ENCODE measurements at regions not wholly inside any gene's neighbourhood (a gene's known extent, or its start where the extent isn't known, plus 50 kb on each side); places are given as distances from the start of the nearest gene placed in this dataset.

DNA sequence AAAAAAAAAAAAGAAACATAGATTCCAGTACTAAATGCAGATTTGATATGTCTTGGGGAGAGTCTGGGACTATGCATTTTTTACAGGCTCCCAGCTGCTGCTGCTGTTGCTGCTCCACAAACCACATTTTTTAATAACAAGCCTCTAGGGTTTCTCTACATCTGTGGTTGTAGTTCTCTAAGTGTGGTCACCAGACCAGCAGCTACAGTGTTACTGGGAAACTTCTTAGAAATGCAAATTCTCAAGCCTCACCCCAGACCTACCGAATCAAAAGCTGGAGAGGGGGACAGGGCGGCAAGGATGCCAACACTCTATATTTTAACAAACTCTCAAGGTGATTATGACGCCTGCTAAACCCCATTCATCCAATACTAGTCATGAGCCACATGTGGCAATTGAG is 293.4 kb upstream of the PTGER4 start:
- peak; percentile 20 for DNase-seq
- peak; percentile 41 for ATAC-seq

DNA sequence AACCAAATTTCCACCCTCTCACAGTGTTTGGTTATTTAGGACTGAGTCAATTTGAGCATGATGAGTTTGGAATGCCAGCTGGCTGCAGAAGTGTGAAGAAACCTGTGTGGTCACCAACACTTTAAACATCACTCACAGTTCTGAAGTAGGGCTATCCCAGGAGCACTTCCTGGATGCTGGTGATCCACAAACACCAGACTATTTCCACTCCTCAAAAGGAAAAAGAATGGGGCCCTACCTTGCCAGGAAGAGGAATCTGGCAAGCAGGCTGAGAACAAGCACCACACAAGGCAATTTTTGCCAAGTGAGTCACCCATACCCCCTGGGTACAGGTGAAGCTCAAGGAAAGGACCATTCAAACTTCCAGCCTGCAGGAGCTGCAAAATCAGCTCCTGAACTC is 294.2 kb upstream of the PTGER4 start:
- no peak for ATAC-seq
- no peak for DNase-seq

- ATAC-seq (no peak), DNase-seq (no peak)
Measured at GRCh38 chr5:40384782-40385390, 294.8 kb upstream of the PTGER4 start.

GRCh38 chr5:40383749-40384651 is 295.7 kb upstream of the PTGER4 start:
- peak; percentile 28 for DNase-seq

DNA sequence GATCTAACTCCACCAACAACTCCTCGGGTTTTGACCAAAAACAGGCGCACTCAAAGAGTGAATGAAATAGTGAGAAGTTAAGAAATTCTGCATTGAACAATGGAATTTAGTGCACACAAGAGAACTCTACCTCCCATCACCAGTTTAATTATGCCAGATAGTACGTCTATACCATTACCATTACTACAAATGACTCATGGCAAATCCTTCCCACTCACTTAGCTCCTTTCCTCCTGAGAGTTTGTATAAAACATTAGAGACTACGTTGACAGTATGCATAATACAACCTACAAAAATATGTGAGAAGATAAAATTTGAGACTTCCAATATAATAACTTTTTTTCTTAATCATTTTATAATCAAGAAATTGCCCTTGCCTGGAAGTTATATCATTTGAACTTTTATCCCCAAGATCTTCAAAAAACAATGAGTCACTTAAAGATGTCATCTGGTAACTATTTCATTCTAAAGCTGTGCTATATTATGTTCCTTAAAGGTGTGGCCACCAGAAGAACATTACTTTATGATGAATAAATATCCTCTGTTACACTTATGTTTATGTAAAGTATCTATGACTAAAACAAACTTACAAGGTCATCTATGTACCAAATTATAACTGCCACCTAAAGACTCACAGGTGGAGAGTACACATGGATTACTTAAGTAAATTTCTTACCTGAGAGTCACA is 297.9 kb upstream of the PTGER4 start:
- DNase-seq (no peak), ATAC-seq (peak; percentile 25)

More at GRCh38 chr5:40383749-40384651, 295.7 kb upstream of the PTGER4 start:
- ATAC-seq: peak; percentile 86

GRCh38 chr5:40381016-40381415 is 298.7 kb upstream of the PTGER4 start:
- no peak for DNase-seq
- no peak for ATAC-seq

DNA sequence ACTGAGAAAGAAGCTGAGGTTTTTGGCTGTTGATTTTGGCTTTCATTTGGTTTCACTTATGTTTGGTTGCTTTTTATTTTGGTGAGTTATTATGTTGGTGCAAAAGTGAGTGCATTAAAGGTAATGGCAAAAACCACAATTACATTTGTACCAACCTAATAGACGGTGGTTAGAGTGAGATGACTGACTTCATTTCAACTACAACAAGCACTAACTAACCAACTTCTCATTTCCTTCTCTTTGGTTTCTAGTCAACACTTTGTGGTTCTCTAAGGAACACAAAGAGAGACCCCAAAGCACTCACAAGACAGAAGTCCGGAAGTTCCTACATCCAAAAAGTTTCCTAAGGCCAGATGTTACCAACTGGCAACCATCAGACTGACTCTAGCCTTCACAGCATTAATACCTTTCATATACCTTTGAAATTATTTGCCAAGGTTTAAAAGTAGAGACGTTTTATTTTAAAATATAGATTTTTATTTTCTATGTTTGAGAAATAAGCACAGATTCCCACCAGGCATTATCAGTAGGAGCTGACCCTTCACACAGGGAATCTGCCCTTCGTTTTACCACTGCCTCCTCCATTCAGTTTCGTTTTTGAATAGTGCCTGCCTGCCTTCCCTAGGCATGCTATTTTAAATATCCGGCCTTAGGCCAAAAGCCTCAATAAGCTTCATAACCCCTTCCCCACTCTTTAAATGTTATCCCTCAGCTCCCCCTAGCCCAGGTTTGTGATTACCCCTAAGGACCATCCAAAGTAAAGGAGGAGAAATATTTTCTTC is 301.1 kb upstream of the PTGER4 start:
- DNase-seq: no peak
- peak; percentile 53 for ATAC-seq

DNA sequence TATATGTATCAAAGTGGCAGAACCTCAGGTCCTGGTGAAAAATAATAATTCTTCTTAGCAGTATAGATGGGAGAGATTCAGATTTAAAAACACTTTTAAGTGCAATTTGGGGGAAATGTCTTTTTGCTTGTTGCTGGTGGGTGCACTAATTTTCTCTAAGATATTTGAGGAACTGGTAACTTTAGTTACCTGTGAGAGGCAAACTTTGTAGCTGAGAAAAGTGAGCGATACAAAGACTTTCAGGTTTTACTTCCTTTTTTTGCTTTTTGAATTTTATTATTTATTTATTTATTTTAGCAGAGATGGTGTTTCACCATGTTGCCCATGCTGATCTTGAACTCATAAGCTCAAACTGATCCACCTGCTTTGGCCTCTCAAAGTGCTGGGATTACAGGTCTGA is 303.1 kb upstream of the PTGER4 start:
- ATAC-seq: no peak
- no peak for DNase-seq

DNA sequence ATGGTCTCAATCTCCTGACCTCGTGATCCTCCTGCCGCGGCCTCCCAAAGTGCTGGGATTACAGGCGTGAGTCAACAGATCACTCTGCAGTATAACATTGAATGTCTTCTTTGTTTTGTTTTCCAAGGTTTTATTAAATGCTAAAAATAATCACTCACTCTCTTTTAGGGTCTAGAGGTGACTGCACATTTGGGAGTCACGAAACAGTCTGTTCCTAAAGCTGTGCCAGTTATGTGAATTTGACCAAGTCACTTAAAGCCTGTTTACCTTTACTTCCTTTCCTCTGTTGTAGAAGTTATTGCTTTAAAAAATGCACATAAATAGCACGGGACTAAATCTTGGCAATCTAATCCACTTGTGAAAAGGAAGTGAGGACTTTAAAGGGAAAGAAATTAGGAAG is 304.9 kb upstream of the PTGER4 start:
- ATAC-seq (no peak), DNase-seq (no peak)

GRCh38 chr5:40368200-40368599 is 311.5 kb upstream of the PTGER4 start:
- ATAC-seq: no peak

DNA sequence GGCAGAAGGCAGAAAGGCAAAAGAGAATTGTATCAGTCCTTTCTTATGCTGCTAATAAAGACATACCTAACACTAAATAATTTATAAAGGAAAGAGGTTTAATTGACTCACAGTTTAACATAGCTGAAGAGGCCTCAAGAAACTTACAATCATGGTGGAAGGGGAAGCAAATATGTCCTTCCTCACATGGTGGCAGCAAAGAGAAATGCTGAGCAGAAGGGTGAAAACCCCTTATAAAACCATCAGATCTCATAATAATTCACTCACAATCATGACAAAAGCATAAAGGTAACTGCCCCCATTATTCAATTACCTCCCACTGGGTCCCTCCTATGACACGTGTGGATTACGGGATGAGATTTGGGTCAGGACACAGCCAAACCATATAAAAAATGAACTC is 312.5 kb upstream of the PTGER4 start:
- ATAC-seq (no peak), DNase-seq (no peak)

More at GRCh38 chr5:40368200-40368599, 311.5 kb upstream of the PTGER4 start:
- DNase-seq: no peak

- no peak for DNase-seq
- no peak for ATAC-seq
Measured at GRCh38 chr5:40365342-40366330, 314.1 kb upstream of the PTGER4 start.

GRCh38 chr5:40364441-40364840 is 315.3 kb upstream of the PTGER4 start:
- ATAC-seq (no peak), DNase-seq (no peak)

- ATAC-seq (no peak), DNase-seq (no peak)
Measured at GRCh38 chr5:40361378-40361777, 318.3 kb upstream of the PTGER4 start.

- no peak for DNase-seq
- no peak for ATAC-seq
Measured at GRCh38 chr5:40360685-40361084, 319.0 kb upstream of the PTGER4 start.

- ATAC-seq (no peak), DNase-seq (no peak)
Measured at GRCh38 chr5:40359832-40360231, 319.9 kb upstream of the PTGER4 start.

GRCh38 chr5:40359093-40359492 is 320.6 kb upstream of the PTGER4 start:
- DNase-seq (no peak), ATAC-seq (no peak)

- ATAC-seq (no peak), DNase-seq (no peak)
Measured at GRCh38 chr5:40356248-40356647, 323.5 kb upstream of the PTGER4 start.

- DNase-seq (no peak), ATAC-seq (no peak)
Measured at GRCh38 chr5:40355846-40356245, 323.9 kb upstream of the PTGER4 start.

- ATAC-seq (no peak), DNase-seq (no peak)
Measured at GRCh38 chr5:40355181-40355580, 324.5 kb upstream of the PTGER4 start.

GRCh38 chr5:40354171-40354570 is 325.5 kb upstream of the PTGER4 start:
- ATAC-seq (no peak), DNase-seq (no peak)
